Keratinocyte (primary cell): ENCODE measurements at regions not wholly inside any gene's neighbourhood (a gene's known extent, or its start where the extent isn't known, plus 50 kb on each side); places are given as distances from the start of the nearest gene placed in this dataset.

Experiments
- DNase-seq: peaks from one replicate; pipeline ENCODE4 v3.0.0-alpha.2; 2011; ENCODE audit warnings: low read depth, missing footprints, low spot score
- FAIRE-seq: peaks from 2 replicates; lab custom pipeline; 2011; peaks lifted over from hg19 to GRCh38; lab: Jason Lieb, UNC
- H2AFZ ChIP-seq: 2 replicates; pipeline ENCODE4 v1.6.0; 2012; ENCODE audit warnings: low read length, control low read depth, inconsistent platforms; ENCODE audit not compliant: control insufficient read depth
- H3K27ac ChIP-seq: 2 replicates; pipeline ENCODE4 v1.5.1; 2011; ENCODE audit warnings: low read length; ENCODE audit not compliant: control insufficient read depth, insufficient read depth
- H3K27me3 ChIP-seq: 3 replicates; pipeline ENCODE4 v1.6.0; 2011; ENCODE audit warnings: low read length; ENCODE audit not compliant: control insufficient read depth, insufficient read depth; ENCODE audit errors: extremely low read depth
- H3K36me3 ChIP-seq, 2 experiments: 2 replicates in 1 of 2; 3 replicates in 1 of 2; pipeline ENCODE4 v1.5.1; 2011; ENCODE audit warnings: low read length in 2 of 2, mild to moderate bottlenecking in 1 of 2; ENCODE audit not compliant: control insufficient read depth in 2 of 2, insufficient read depth in 2 of 2; ENCODE audit errors: extremely low read depth in 1 of 2
- H3K4me1 ChIP-seq: 3 replicates; pipeline ENCODE4 v1.5.1; 2011; ENCODE audit warnings: low read length; ENCODE audit not compliant: control insufficient read depth, insufficient read depth; ENCODE audit errors: extremely low read depth
- H3K4me2 ChIP-seq: 3 replicates; pipeline ENCODE4 v1.6.0; 2011; ENCODE audit warnings: low read depth, low read length; ENCODE audit not compliant: control insufficient read depth, insufficient read depth; ENCODE audit errors: extremely low read depth
- H3K4me3 ChIP-seq, 3 experiments: fragments of 200-600 bp in 1 of 3; sonication (generic) in 1 of 3; 2 replicates in 2 of 3; 3 replicates in 1 of 3; pipeline ENCODE4 v1.5.1; 2011 to 2016; ENCODE audit warnings: low read length in 3 of 3, mild to moderate bottlenecking in 3 of 3, control low read depth in 2 of 3, inconsistent platforms in 1 of 3, low read depth in 1 of 3, mixed read lengths in 1 of 3, mixed run types in 1 of 3, moderate library complexity in 1 of 3; ENCODE audit not compliant: control insufficient read depth in 2 of 3, insufficient read depth in 2 of 3; ENCODE audit errors: extremely low read depth in 1 of 3
- H3K79me2 ChIP-seq: 2 replicates; pipeline ENCODE4 v1.6.0; 2012; ENCODE audit warnings: low read length; ENCODE audit not compliant: control insufficient read depth, insufficient read depth
- H3K9ac ChIP-seq: 3 replicates; pipeline ENCODE4 v1.6.0; 2011; ENCODE audit warnings: low read length; ENCODE audit not compliant: control insufficient read depth, insufficient read depth; ENCODE audit errors: extremely low read depth
- H3K9me1 ChIP-seq: 3 replicates; pipeline ENCODE4 v1.6.0; 2011; ENCODE audit warnings: low read length; ENCODE audit not compliant: control insufficient read depth, insufficient read depth; ENCODE audit errors: extremely low read depth
- H3K9me3 ChIP-seq: 2 replicates; pipeline ENCODE4 v1.5.1; 2012; ENCODE audit warnings: low read depth, low read length; ENCODE audit not compliant: control insufficient read depth
- H4K20me1 ChIP-seq: 3 replicates; pipeline ENCODE4 v1.6.0; 2011; ENCODE audit warnings: low read length; ENCODE audit not compliant: control insufficient read depth, insufficient read depth; ENCODE audit errors: extremely low read depth
- CTCF ChIP-seq, 3 experiments: IDR thresholded peaks in 1 of 3; conservative IDR thresholded peaks in 1 of 3; optimal IDR thresholded peaks in 1 of 3; 2 replicates in 2 of 3; 3 replicates in 1 of 3; pipeline versions ENCODE3 to v1.5.1; 2011; ENCODE audit warnings: low read length in 3 of 3, mild to moderate bottlenecking in 3 of 3, moderate library complexity in 2 of 3, control low read depth in 1 of 3, inconsistent platforms in 1 of 3; ENCODE audit not compliant: insufficient read depth in 2 of 3; ENCODE audit errors: extremely low read depth in 1 of 3
- EZH2 ChIP-seq: IDR thresholded peaks from one replicate; pipeline ENCODE4 v1.6.1; 2012; ENCODE audit warnings: inconsistent platforms, mild to moderate bottlenecking, low read length, moderate library complexity
- dilution Hi-C: fragments of 300-500 bp; cut with MboI; formaldehyde crosslinking; loops from one replicate; pipeline ENCODE4 v1.7.0; 2020; ENCODE audit warnings: low sequenced_read_pairs; ENCODE audit not compliant: extremely low pct_ligation_motif_present

- Histone ChIP-seq H2AFZ (no peak overlapping the region), H3K27ac (no peak overlapping the region), H3K4me2 (no peak overlapping the region), H3K4me1 (peaks cover 12% of the 10 kb centered on the region), H3K4me3 (no peak overlapping the region), H3K79me2 (no peaks in the 10 kb centered on the region), H4K20me1 (no peaks in the 10 kb centered on the region), H3K27me3 (peaks cover 2% of the 10 kb centered on the region), H3K36me3 (no peaks in the 10 kb centered on the region), H3K9me1 (no peaks in the 10 kb centered on the region), H3K9me3 (no peaks in the 10 kb centered on the region), H3K9ac (no peak overlapping the region)
- dilution Hi-C loops = no loop called here
- no peak for FAIRE-seq
- TF ChIP-seq EZH2 (no peak), CTCF (optimal IDR thresholded peaks at IDR 0.05 in 1 of 3, IDR thresholded peaks at IDR 0.05 in 1 of 3, conservative IDR thresholded peaks at IDR 0.05 in 1 of 3; ENCODE audit: extremely low read depth in 1 of 3, insufficient read depth in 2 of 3, low read length in 3 of 3) (no peak)
- DNase-seq = no peak
These were observed 56.8 kb upstream of the ZFR start for GRCh38 chr5:32501071-32502002.

- DNase-seq (no peak), FAIRE-seq (no peak)
- Histone ChIP-seq H3K79me2 (no peaks in the 10 kb centered on the region), H3K27ac (no peak overlapping the region), H3K4me1 (peaks cover under 1% of the 10 kb centered on the region), H3K27me3 (peaks cover 2% of the 10 kb centered on the region), H3K9me3 (no peaks in the 10 kb centered on the region), H3K9me1 (no peaks in the 10 kb centered on the region), H3K9ac (no peak overlapping the region), H2AFZ (no peak overlapping the region), H4K20me1 (no peaks in the 10 kb centered on the region), H3K4me2 (no peak overlapping the region), H3K36me3 (no peaks in the 10 kb centered on the region), H3K4me3 (no peak overlapping the region)
- TF ChIP-seq EZH2 (no peak), CTCF (optimal IDR thresholded peaks at IDR 0.05 in 1 of 3, IDR thresholded peaks at IDR 0.05 in 1 of 3, conservative IDR thresholded peaks at IDR 0.05 in 1 of 3; ENCODE audit: extremely low read depth in 1 of 3, insufficient read depth in 2 of 3, low read length in 3 of 3) (no peak)
- dilution Hi-C loops = no loop called here
These were observed 55.6 kb upstream of the ZFR start for GRCh38 chr5:32500181-32500580.
